ENCODE measurements at regions not wholly inside any gene's neighbourhood (a gene's known extent, or its start where the extent isn't known, plus 50 kb on each side); places are given as distances from the start of the nearest gene placed in this dataset.

GRCh38 chr1:94754570-94754969 is 65.6 kb upstream of the SLC44A3 start:
- no peaks in the 10 kb centered on the region for H3K27me3 ChIP-seq (ENCODE audit: control insufficient read depth in 4 of 4, insufficient read depth in 4 of 4, low read length in 3 of 4)
- no peaks in the 10 kb centered on the region for H3K36me3 ChIP-seq (ENCODE audit: control insufficient read depth in 4 of 4, insufficient read depth in 3 of 4, low read depth in 1 of 4, low read length in 3 of 4)
- H3K4me1 ChIP-seq (ENCODE audit: control insufficient read depth in 4 of 4, insufficient read depth in 4 of 4, low read length in 3 of 4): peaks cover 2 to 29% (median 22%) of the 10 kb centered on the region in 4 donors
- no peak for DNase-seq (ENCODE audit: low spot score)
- no peak overlapping the region for H3K9ac ChIP-seq (ENCODE audit: low read depth in 1 of 2, low read length in 2 of 2)
- WGBS: 57% methylated on average over 4 of the region's 4 CpGs
- H3K27ac ChIP-seq (ENCODE audit: low read depth in 1 of 2, low read length in 2 of 2): peak overlapping the region in 1 of 2 donors; percentile 1
- H3K9me3 ChIP-seq (ENCODE audit: control insufficient read depth in 4 of 4, low read length in 3 of 4): no peaks in the 10 kb centered on the region
- no peak overlapping the region for H3K4me3 ChIP-seq (ENCODE audit: low read depth in 1 of 3, low read length in 3 of 3)
- TF ChIP-seq JUND (IDR thresholded peaks at IDR 0.05) (no peak), NR2F2 (IDR thresholded peaks at IDR 0.05) (peak; percentile 9), ZBTB33 (IDR thresholded peaks at IDR 0.05) (no peak), YY1 (IDR thresholded peaks at IDR 0.05) (no peak), HNF4A (conservative IDR thresholded peaks at IDR 0.05) (no peak), SP1 (IDR thresholded peaks at IDR 0.05) (no peak), RXRA (IDR thresholded peaks at IDR 0.05) (peak; percentile 31 to 34), RAD21 (IDR thresholded peaks at IDR 0.05) (no peak), ATF3 (IDR thresholded peaks at IDR 0.05) (no peak)

DNA sequence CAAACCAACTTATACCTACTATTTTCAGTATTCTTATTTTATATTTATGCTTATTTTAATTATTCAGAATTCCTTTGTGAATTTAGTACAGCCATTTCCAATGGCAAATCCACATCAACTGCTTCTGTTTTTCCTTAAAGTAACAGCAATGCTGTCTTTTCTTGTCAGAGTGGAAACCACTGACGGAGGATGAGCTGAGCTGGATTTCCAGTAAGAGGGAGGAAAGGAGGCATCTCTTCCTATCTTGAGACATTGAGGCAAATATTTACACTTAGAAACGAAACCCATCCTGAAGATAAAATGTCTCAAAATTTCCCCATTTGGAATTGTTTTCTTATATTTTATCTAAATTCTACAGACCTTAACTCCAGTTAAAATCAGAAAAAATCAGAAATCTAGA is 66.1 kb upstream of the SLC44A3 start:
- H3K9me3 ChIP-seq (ENCODE audit: control insufficient read depth in 4 of 4, low read length in 3 of 4): no peaks in the 10 kb centered on the region
- no peaks in the 10 kb centered on the region for H3K36me3 ChIP-seq (ENCODE audit: control insufficient read depth in 4 of 4, insufficient read depth in 3 of 4, low read depth in 1 of 4, low read length in 3 of 4)
- peak overlapping the region in 1 of 2 donors; percentile 54 for H3K9ac ChIP-seq (ENCODE audit: low read depth in 1 of 2, low read length in 2 of 2)
- H3K27ac ChIP-seq (ENCODE audit: low read depth in 1 of 2, low read length in 2 of 2): peak overlapping the region; percentile 57 to 71
- WGBS: 69% methylated on average over 2 of the region's 2 CpGs
- H3K4me1 ChIP-seq (ENCODE audit: control insufficient read depth in 4 of 4, insufficient read depth in 4 of 4, low read length in 3 of 4): peaks cover 2 to 26% (median 19%) of the 10 kb centered on the region in 4 donors
- H3K27me3 ChIP-seq (ENCODE audit: control insufficient read depth in 4 of 4, insufficient read depth in 4 of 4, low read length in 3 of 4): no peaks in the 10 kb centered on the region
- no peak for TF ChIP-seq ZBTB33 (IDR thresholded peaks at IDR 0.05)
- no peak for TF ChIP-seq JUND (IDR thresholded peaks at IDR 0.05)
- no peak for TF ChIP-seq MAX (IDR thresholded peaks at IDR 0.05)
- TF ChIP-seq EGR1 (IDR thresholded peaks at IDR 0.05; ENCODE audit: low read depth in 2 of 2): no peak
- TF ChIP-seq GABPA (IDR thresholded peaks at IDR 0.05 in 1 of 2, conservative IDR thresholded peaks at IDR 0.05 in 1 of 2): no peak
- TF ChIP-seq ATF3 (IDR thresholded peaks at IDR 0.05): no peak
- TF ChIP-seq TAF1 (conservative IDR thresholded peaks at IDR 0.05): no peak
- TF ChIP-seq SP1 (IDR thresholded peaks at IDR 0.05): no peak
- no peak for TF ChIP-seq NR2F2 (IDR thresholded peaks at IDR 0.05)
- TF ChIP-seq HNF4G (IDR thresholded peaks at IDR 0.05): no peak
- TF ChIP-seq YY1 (IDR thresholded peaks at IDR 0.05): no peak
- TF ChIP-seq HNF4A (conservative IDR thresholded peaks at IDR 0.05): no peak
- TF ChIP-seq, protein P1, sequence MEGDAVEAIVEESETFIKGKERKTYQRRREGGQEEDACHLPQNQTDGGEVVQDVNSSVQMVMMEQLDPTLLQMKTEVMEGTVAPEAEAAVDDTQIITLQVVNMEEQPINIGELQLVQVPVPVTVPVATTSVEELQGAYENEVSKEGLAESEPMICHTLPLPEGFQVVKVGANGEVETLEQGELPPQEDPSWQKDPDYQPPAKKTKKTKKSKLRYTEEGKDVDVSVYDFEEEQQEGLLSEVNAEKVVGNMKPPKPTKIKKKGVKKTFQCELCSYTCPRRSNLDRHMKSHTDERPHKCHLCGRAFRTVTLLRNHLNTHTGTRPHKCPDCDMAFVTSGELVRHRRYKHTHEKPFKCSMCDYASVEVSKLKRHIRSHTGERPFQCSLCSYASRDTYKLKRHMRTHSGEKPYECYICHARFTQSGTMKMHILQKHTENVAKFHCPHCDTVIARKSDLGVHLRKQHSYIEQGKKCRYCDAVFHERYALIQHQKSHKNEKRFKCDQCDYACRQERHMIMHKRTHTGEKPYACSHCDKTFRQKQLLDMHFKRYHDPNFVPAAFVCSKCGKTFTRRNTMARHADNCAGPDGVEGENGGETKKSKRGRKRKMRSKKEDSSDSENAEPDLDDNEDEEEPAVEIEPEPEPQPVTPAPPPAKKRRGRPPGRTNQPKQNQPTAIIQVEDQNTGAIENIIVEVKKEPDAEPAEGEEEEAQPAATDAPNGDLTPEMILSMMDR (IDR thresholded peaks at IDR 0.05; ENCODE audit: low read depth, low read length, missing input control): no peak
- H3K4me3 ChIP-seq (ENCODE audit: low read depth in 1 of 3, low read length in 3 of 3): no peak overlapping the region
- DNase-seq (ENCODE audit: low spot score): no peak

Measured in liver (tissue), 8 donors.